ENCODE measurements at regions not wholly inside any gene's neighbourhood (a gene's known extent, or its start where the extent isn't known, plus 50 kb on each side); places are given as distances from the start of the nearest gene placed in this dataset.

DNA sequence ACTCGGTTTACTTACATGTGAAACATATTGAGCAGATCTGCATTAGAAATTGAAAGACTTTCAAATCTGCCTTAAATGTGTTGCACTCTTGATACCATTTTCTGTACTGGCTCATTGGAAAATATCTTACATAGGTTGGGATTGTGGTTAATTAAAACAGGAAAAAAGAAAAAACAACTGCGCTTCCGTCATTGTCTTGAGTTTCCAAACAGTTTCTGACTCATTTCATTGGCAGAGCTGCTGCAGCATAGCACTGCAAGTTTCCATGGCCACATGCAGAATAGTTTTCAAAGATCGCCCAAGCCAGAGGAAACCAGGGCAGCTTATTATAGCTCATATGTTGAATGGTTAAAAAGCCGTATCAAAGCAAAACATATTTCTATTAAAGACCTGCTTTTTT is 446.6 kb upstream of the BCHE start:
- Histone ChIP-seq H3K27ac (no peak overlapping the region), H3K4me1 (no peaks in the 10 kb centered on the region), H3K79me2 (ENCODE audit: low read depth) (no peaks in the 10 kb centered on the region), H3K9me3 (ENCODE audit: low read depth) (no peaks in the 10 kb centered on the region), H3K9ac (no peak overlapping the region), H3K27me3 (no peaks in the 10 kb centered on the region), H4K20me1 (ENCODE audit: low read depth) (no peaks in the 10 kb centered on the region), H3K4me2 (no peak overlapping the region), H3K4me3 (no peak overlapping the region), H2AFZ (replicated peaks) (no peak overlapping the region), H3K36me3 (no peaks in the 10 kb centered on the region), H3F3A (ENCODE audit: low read depth) (no peaks in the 10 kb centered on the region)
- Mint-ChIP-seq H3K27me3 (ENCODE audit: insufficient read depth, low read depth) (no peaks in the 10 kb centered on the region), H3K36me3 (no peaks in the 10 kb centered on the region), H3K9me3 (no peaks in the 10 kb centered on the region), H3K4me3 (peak overlapping the region; percentile 12), H3K4me1 (peaks cover 12% of the 10 kb centered on the region), H3K27ac (peak overlapping the region; percentile 28)
- TF ChIP-seq, protein P1, sequence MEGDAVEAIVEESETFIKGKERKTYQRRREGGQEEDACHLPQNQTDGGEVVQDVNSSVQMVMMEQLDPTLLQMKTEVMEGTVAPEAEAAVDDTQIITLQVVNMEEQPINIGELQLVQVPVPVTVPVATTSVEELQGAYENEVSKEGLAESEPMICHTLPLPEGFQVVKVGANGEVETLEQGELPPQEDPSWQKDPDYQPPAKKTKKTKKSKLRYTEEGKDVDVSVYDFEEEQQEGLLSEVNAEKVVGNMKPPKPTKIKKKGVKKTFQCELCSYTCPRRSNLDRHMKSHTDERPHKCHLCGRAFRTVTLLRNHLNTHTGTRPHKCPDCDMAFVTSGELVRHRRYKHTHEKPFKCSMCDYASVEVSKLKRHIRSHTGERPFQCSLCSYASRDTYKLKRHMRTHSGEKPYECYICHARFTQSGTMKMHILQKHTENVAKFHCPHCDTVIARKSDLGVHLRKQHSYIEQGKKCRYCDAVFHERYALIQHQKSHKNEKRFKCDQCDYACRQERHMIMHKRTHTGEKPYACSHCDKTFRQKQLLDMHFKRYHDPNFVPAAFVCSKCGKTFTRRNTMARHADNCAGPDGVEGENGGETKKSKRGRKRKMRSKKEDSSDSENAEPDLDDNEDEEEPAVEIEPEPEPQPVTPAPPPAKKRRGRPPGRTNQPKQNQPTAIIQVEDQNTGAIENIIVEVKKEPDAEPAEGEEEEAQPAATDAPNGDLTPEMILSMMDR (IDR thresholded peaks at IDR 0.05) = no peak
- TF ChIP-seq EZH2 (IDR thresholded peaks at IDR 0.05) = no peak
- TF ChIP-seq EZH2phosphoT487 (IDR thresholded peaks at IDR 0.05) = no peak
- DNase-seq (ENCODE audit: low spot score) = no peak

DNA sequence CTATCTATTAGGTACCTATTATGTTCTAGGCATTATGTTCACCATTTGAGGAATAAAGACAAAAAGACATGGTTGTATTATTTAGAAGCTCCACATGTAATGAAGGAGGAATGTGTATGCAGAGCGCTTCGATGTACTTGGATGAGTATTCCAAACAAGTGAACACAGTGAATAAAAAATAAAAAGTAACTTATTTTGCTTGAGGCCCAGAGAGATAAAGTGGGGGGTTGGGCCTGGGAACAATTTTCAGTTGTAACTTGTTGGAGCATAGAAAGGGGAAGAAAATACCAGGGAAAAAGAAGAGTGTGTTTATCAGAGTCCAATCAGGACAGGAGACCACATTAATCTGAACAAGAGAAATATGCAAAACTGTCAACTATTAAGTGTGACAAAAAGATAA is 445.7 kb upstream of the BCHE start:
- no peaks in the 10 kb centered on the region for H4K20me1 ChIP-seq (ENCODE audit: low read depth)
- no peaks in the 10 kb centered on the region for H3K4me1 ChIP-seq
- no peak overlapping the region for H3K9ac ChIP-seq
- Mint-ChIP-seq H3K4me3 (no peak overlapping the region), H3K27ac (peak overlapping the region; percentile 24), H3K36me3 (no peaks in the 10 kb centered on the region), H3K4me1 (peaks cover 12% of the 10 kb centered on the region), H3K9me3 (no peaks in the 10 kb centered on the region), H3K27me3 (ENCODE audit: insufficient read depth, low read depth) (no peaks in the 10 kb centered on the region)
- DNase-seq (ENCODE audit: low spot score) = no peak
- H3K4me3 ChIP-seq = no peak overlapping the region
- H3K9me3 ChIP-seq (ENCODE audit: low read depth) = no peaks in the 10 kb centered on the region
- H3F3A ChIP-seq (ENCODE audit: low read depth) = no peaks in the 10 kb centered on the region
- H3K27ac ChIP-seq = no peak overlapping the region
- H3K27me3 ChIP-seq = no peaks in the 10 kb centered on the region
- H3K36me3 ChIP-seq = no peaks in the 10 kb centered on the region
- H2AFZ ChIP-seq (replicated peaks) = no peak overlapping the region
- H3K4me2 ChIP-seq = no peak overlapping the region
- TF ChIP-seq, protein P1 (IDR thresholded peaks at IDR 0.05) = no peak
- TF ChIP-seq EZH2phosphoT487 (IDR thresholded peaks at IDR 0.05) = no peak
- no peak for TF ChIP-seq EZH2 (IDR thresholded peaks at IDR 0.05)
- no peaks in the 10 kb centered on the region for H3K79me2 ChIP-seq (ENCODE audit: low read depth)

DNA sequence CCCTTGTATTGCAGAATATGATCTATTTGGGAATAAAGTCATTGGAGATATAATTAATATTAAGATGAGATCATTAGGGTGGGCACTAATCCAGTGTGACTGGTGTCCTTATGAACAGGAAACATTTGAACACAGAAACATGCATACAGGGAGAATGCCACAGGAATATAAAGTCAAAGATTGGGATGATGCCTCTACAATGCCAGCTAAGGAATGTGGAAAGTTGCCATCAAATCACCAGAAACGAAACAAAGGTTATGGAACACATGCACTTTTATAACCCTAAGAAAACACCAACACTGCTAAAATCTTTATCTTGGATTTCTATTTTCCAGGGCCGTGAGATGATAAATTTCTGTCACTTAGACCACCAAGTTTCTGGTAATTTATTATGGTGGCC is 442.4 kb upstream of the BCHE start:
- no peaks in the 10 kb centered on the region for H3K9me3 Mint-ChIP-seq
- Histone ChIP-seq H3K79me2 (ENCODE audit: low read depth) (no peaks in the 10 kb centered on the region), H3K36me3 (no peaks in the 10 kb centered on the region), H3K4me3 (no peak overlapping the region), H3F3A (ENCODE audit: low read depth) (no peaks in the 10 kb centered on the region), H3K27ac (no peak overlapping the region), H3K27me3 (no peaks in the 10 kb centered on the region), H4K20me1 (ENCODE audit: low read depth) (no peaks in the 10 kb centered on the region), H3K4me1 (no peaks in the 10 kb centered on the region), H3K9ac (no peak overlapping the region), H2AFZ (replicated peaks) (no peak overlapping the region), H3K4me2 (no peak overlapping the region), H3K9me3 (ENCODE audit: low read depth) (no peaks in the 10 kb centered on the region)
- DNase-seq (ENCODE audit: low spot score) = no peak
- no peak overlapping the region for H3K27ac Mint-ChIP-seq
- TF ChIP-seq EZH2 (IDR thresholded peaks at IDR 0.05) (no peak), EZH2phosphoT487 (IDR thresholded peaks at IDR 0.05) (no peak)
- TF ChIP-seq, protein P1 (IDR thresholded peaks at IDR 0.05) = no peak
- no peaks in the 10 kb centered on the region for H3K36me3 Mint-ChIP-seq
- peaks cover 12% of the 10 kb centered on the region for H3K4me1 Mint-ChIP-seq
- no peaks in the 10 kb centered on the region for H3K27me3 Mint-ChIP-seq (ENCODE audit: insufficient read depth, low read depth)
- H3K4me3 Mint-ChIP-seq = no peak overlapping the region

DNA sequence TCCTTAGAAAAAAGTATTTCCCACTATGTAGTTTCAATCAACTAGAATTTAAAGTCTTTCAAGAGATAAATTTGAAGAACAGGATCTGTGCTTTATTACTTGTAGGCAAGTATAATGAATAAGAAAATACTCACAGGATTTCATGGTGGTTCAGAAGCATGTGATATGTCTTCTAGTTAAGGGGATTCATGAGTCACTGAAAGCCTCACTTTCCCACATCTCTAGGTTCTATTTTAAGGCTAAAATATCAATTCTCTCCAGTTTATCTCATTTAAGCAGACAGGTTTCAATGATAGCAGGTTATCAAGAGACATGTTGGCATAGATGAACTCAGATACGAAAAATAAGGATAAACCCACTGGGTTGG is 437.8 kb upstream of the BCHE start:
- H2AFZ ChIP-seq (replicated peaks) = no peak overlapping the region
- Mint-ChIP-seq H3K36me3 (no peaks in the 10 kb centered on the region), H3K4me3 (no peak overlapping the region), H3K27me3 (ENCODE audit: insufficient read depth, low read depth) (no peaks in the 10 kb centered on the region), H3K4me1 (no peaks in the 10 kb centered on the region), H3K27ac (no peak overlapping the region), H3K9me3 (no peaks in the 10 kb centered on the region)
- DNase-seq (ENCODE audit: low spot score) = no peak
- H3K4me1 ChIP-seq = no peaks in the 10 kb centered on the region
- H3F3A ChIP-seq (ENCODE audit: low read depth) = no peaks in the 10 kb centered on the region
- no peak overlapping the region for H3K4me2 ChIP-seq
- TF ChIP-seq EZH2phosphoT487 (IDR thresholded peaks at IDR 0.05) = no peak
- TF ChIP-seq, protein P1 (IDR thresholded peaks at IDR 0.05) = no peak
- no peak for TF ChIP-seq EZH2 (IDR thresholded peaks at IDR 0.05)
- H3K4me3 ChIP-seq = no peak overlapping the region
- no peaks in the 10 kb centered on the region for H3K79me2 ChIP-seq (ENCODE audit: low read depth)
- no peaks in the 10 kb centered on the region for H3K27me3 ChIP-seq
- no peaks in the 10 kb centered on the region for H4K20me1 ChIP-seq (ENCODE audit: low read depth)
- H3K9ac ChIP-seq = no peak overlapping the region
- no peak overlapping the region for H3K27ac ChIP-seq
- no peaks in the 10 kb centered on the region for H3K9me3 ChIP-seq (ENCODE audit: low read depth)
- no peaks in the 10 kb centered on the region for H3K36me3 ChIP-seq
